ENCODE measurements at regions not wholly inside any gene's neighbourhood (a gene's known extent, or its start where the extent isn't known, plus 50 kb on each side); places are given as distances from the start of the nearest gene placed in this dataset.

DNA sequence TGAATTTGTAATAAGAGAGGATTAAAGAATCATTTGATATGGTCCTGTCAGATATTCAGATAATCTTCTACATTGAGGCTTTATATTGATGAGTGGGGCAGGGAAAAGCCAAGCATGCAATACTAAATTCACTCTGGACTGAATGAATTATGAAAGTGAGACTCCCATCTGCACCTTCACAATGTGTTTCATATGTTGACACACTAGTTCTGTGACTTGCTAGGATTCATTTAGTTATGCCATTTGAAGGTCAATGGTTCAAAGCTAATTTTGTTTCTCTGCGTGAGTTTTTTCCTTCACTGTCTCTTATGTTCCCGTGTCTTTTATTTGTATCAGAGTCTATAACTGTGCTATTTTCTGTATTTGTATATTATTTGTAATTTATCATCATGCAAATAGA lies 1332.5 kb downstream of the KCNT2 start:
- H3K4me1 ChIP-seq: no peaks in the 10 kb centered on the region
- POLR2A ChIA-PET: no interaction called here
- no peak for TF ChIP-seq CTCF (IDR thresholded peaks at IDR 0.05; ENCODE audit: insufficient read depth in 1 of 2, low read depth in 1 of 2, low read length in 1 of 2, severe bottlenecking in 1 of 2, unreplicated experiment in 1 of 2)
- intact Hi-C loops (cut with micrococcal nuclease; ENCODE audit: unreplicated experiment): no loop called here
- no peaks in the 10 kb centered on the region for H3K9me3 ChIP-seq
- no peaks in the 10 kb centered on the region for H3K36me3 ChIP-seq (ENCODE audit: control insufficient read depth, insufficient read depth, low read length)
- Mint-ChIP-seq H3K9me3 (ENCODE audit: unreplicated experiment) (no peaks in the 10 kb centered on the region), H3K36me3 (ENCODE audit: insufficient read depth, unreplicated experiment) (no peaks in the 10 kb centered on the region), H3K4me1 (ENCODE audit: low read depth, unreplicated experiment) (no peaks in the 10 kb centered on the region), H3K27ac (ENCODE audit: unreplicated experiment) (no peak overlapping the region), H3K4me3 (ENCODE audit: unreplicated experiment) (no peak overlapping the region), H3K27me3 (ENCODE audit: insufficient read depth, unreplicated experiment) (no peaks in the 10 kb centered on the region)
- CTCF ChIA-PET: no interaction called here
- H3K4me3 ChIP-seq (ENCODE audit: low read depth, low read length): no peak overlapping the region
- no peak for DNase-seq
- no TSS peak for BruUV-seq (replicated peaks)
- H3K27me3 ChIP-seq (replicated peaks; ENCODE audit: control insufficient read depth, insufficient read depth, low read length): no peaks in the 10 kb centered on the region

DNA sequence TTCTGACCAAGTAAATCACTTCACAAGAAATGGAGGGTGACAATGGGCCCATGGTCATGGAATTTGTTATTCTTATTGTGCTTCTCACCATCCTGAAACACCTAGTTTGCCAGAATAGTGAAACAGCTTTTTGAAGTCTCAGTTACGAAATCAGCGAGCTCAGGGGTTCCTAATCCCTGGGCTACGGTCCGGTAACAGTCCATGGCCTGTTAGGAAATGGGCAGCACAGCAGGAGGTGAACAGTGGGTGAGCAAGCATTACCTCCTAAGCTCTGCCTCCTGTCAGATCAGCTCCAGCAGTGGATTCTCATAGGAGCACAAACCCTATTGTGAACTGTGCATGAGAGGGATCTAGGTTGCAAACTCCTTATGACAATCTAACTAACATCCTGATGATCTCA lies 1356.3 kb downstream of the KCNT2 start:
- TF ChIP-seq CTCF (IDR thresholded peaks at IDR 0.05; ENCODE audit: insufficient read depth in 1 of 2, low read depth in 1 of 2, low read length in 1 of 2, severe bottlenecking in 1 of 2, unreplicated experiment in 1 of 2): no peak
- no peak overlapping the region for H3K4me3 ChIP-seq (ENCODE audit: low read depth, low read length)
- no peak overlapping the region for H3K27ac Mint-ChIP-seq (ENCODE audit: unreplicated experiment)
- ChIA-PET CTCF (no interaction called here), POLR2A (no interaction called here)
- H3K9me3 ChIP-seq: no peaks in the 10 kb centered on the region
- H3K4me3 Mint-ChIP-seq (ENCODE audit: unreplicated experiment): no peak overlapping the region
- no peaks in the 10 kb centered on the region for H3K36me3 Mint-ChIP-seq (ENCODE audit: insufficient read depth, unreplicated experiment)
- no peaks in the 10 kb centered on the region for H3K4me1 ChIP-seq
- no TSS peak for BruUV-seq (replicated peaks)
- H3K27me3 Mint-ChIP-seq (ENCODE audit: insufficient read depth, unreplicated experiment): no peaks in the 10 kb centered on the region
- no peaks in the 10 kb centered on the region for H3K9me3 Mint-ChIP-seq (ENCODE audit: unreplicated experiment)
- no peak for DNase-seq
- no peaks in the 10 kb centered on the region for H3K4me1 Mint-ChIP-seq (ENCODE audit: low read depth, unreplicated experiment)
- H3K27me3 ChIP-seq (replicated peaks; ENCODE audit: control insufficient read depth, insufficient read depth, low read length): no peaks in the 10 kb centered on the region
- intact Hi-C loops (cut with micrococcal nuclease; ENCODE audit: unreplicated experiment): no loop called here
- no peaks in the 10 kb centered on the region for H3K36me3 ChIP-seq (ENCODE audit: control insufficient read depth, insufficient read depth, low read length)

- no peaks in the 10 kb centered on the region for H3K36me3 ChIP-seq (ENCODE audit: control insufficient read depth, insufficient read depth, low read length)
- no peaks in the 10 kb centered on the region for H3K9me3 Mint-ChIP-seq (ENCODE audit: unreplicated experiment)
- BruUV-seq (replicated peaks): no TSS peak
- CTCF ChIA-PET: no interaction called here
- H3K4me3 Mint-ChIP-seq (ENCODE audit: unreplicated experiment): no peak overlapping the region
- intact Hi-C loops (cut with micrococcal nuclease; ENCODE audit: unreplicated experiment): no loop called here
- H3K4me3 ChIP-seq (ENCODE audit: low read depth, low read length): no peak overlapping the region
- no peaks in the 10 kb centered on the region for H3K4me1 Mint-ChIP-seq (ENCODE audit: low read depth, unreplicated experiment)
- H3K4me1 ChIP-seq: no peaks in the 10 kb centered on the region
- no peaks in the 10 kb centered on the region for H3K9me3 ChIP-seq
- no peak for TF ChIP-seq CTCF (IDR thresholded peaks at IDR 0.05; ENCODE audit: insufficient read depth in 1 of 2, low read depth in 1 of 2, low read length in 1 of 2, severe bottlenecking in 1 of 2, unreplicated experiment in 1 of 2)
- H3K27me3 ChIP-seq (replicated peaks; ENCODE audit: control insufficient read depth, insufficient read depth, low read length): no peaks in the 10 kb centered on the region
- no peak overlapping the region for H3K27ac Mint-ChIP-seq (ENCODE audit: unreplicated experiment)
- H3K27me3 Mint-ChIP-seq (ENCODE audit: insufficient read depth, unreplicated experiment): no peaks in the 10 kb centered on the region
- POLR2A ChIA-PET: no interaction called here
- no peaks in the 10 kb centered on the region for H3K36me3 Mint-ChIP-seq (ENCODE audit: insufficient read depth, unreplicated experiment)
- no peak for DNase-seq
Measured at GRCh38 chr1:195243492-195243891, 1364.7 kb downstream of the KCNT2 start.
